Body of pancreas (tissue), 4 donors: ENCODE measurements at regions not wholly inside any gene's neighbourhood (a gene's known extent, or its start where the extent isn't known, plus 50 kb on each side); places are given as distances from the start of the nearest gene placed in this dataset.

Experiments
- ATAC-seq: fragments of 150-250 bp; one replicate; pipeline ENCODE4 v1.9.1; 2016
- DNase-seq, 4 donors: peaks; one replicate each; pipeline ENCODE4 v3.0.0-alpha.2; 2019
- H3K27ac ChIP-seq, 4 donors: fragments of 200-600 bp; sonication (generic); 1 replicate in 3 of 4; 2 replicates in 1 of 4; pipeline versions ENCODE4 v1.5.1 to v1.6.1; 2016 to 2019; ENCODE audit warnings: mild to moderate bottlenecking in 1 of 4, mixed read lengths in 1 of 4, moderate library complexity in 1 of 4
- H3K27me3 ChIP-seq, 2 donors: fragments of 200-600 bp; sonication (generic); one replicate each; pipeline ENCODE4 v1.6.0; 2016; ENCODE audit warnings: mild to moderate bottlenecking in 1 of 2
- H3K36me3 ChIP-seq, 2 donors: fragments of 200-600 bp; sonication (generic); replicated peaks in 1 of 2; 2 replicates each; pipeline ENCODE4 v1.5.1; 2016; ENCODE audit warnings: low read depth in 2 of 2; ENCODE audit not compliant: insufficient read depth in 1 of 2
- H3K4me1 ChIP-seq: fragments of 200-600 bp; sonication (generic); one replicate; pipeline ENCODE4 v1.6.0; 2016
- H3K4me3 ChIP-seq, 2 donors: fragments of 200-600 bp; sonication (generic); 1 replicate in 1 of 2; 2 replicates in 1 of 2; pipeline ENCODE4 v1.5.1; 2016 to 2019
- H3K9me3 ChIP-seq, 3 donors: fragments of 200-600 bp; sonication (generic); 1 replicate in 2 of 3; 2 replicates in 1 of 3; pipeline ENCODE4 v1.5.1; 2016
- POLR2A ChIP-seq, 3 donors: fragments of 450-650 bp; IDR thresholded peaks; one replicate each; pipeline ENCODE4 v1.6.1; 2016; ENCODE audit warnings: antibody characterized with exemption in 3 of 3, mild to moderate bottlenecking in 2 of 3
- WGBS, 2 donors: methylation state at CpG; one replicate each; pipeline ENCODE4 v1.1.5; 2017; 5-methylcytosine and 5-hydroxymethylcytosine counted together
- intact Hi-C: fragments of 100-400 bp; cut with DNase I; formaldehyde crosslinking; loops from one replicate; pipeline ENCODE4 v1.15.1; 2023
- TF ChIP-seq, protein P1 (sequence below), 7 experiments: fragments of 450-650 bp in 4 of 7; fragments of 200-600 bp in 3 of 7; sonication (generic) in 3 of 7; IDR thresholded peaks; one replicate each; pipeline ENCODE4 v1.5.1; 2016 to 2019; ENCODE audit warnings: antibody characterized with exemption in 7 of 7

DNA sequence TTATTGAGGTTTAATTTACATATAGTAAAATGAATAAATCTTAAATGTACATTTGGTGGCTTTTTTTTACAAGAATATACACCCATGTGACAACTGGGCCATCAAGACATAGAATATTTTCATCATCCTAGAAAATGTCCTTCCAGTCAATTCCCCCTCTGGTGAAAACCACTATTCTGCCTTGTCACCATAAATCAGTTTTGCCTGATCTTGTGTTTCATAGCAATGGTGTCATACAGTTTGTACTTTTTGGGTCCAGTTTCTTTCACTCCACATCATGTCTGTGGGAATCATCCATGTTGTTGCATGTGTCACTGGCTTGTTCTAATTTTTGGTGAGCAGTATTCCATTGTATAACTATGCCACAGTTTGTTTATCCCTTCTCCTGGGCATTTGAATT lies 133.1 kb downstream of the PDCD6IP start:
- DNase-seq = no peak
- H3K27me3 ChIP-seq = no peaks in the 10 kb centered on the region
- H3K9me3 ChIP-seq = no peaks in the 10 kb centered on the region
- no peak overlapping the region for H3K27ac ChIP-seq
- no peak for ATAC-seq
- H3K4me1 ChIP-seq = no peaks in the 10 kb centered on the region
- H3K4me3 ChIP-seq = no peak overlapping the region
- H3K36me3 ChIP-seq = no peaks in the 10 kb centered on the region
- TF ChIP-seq, protein P1, sequence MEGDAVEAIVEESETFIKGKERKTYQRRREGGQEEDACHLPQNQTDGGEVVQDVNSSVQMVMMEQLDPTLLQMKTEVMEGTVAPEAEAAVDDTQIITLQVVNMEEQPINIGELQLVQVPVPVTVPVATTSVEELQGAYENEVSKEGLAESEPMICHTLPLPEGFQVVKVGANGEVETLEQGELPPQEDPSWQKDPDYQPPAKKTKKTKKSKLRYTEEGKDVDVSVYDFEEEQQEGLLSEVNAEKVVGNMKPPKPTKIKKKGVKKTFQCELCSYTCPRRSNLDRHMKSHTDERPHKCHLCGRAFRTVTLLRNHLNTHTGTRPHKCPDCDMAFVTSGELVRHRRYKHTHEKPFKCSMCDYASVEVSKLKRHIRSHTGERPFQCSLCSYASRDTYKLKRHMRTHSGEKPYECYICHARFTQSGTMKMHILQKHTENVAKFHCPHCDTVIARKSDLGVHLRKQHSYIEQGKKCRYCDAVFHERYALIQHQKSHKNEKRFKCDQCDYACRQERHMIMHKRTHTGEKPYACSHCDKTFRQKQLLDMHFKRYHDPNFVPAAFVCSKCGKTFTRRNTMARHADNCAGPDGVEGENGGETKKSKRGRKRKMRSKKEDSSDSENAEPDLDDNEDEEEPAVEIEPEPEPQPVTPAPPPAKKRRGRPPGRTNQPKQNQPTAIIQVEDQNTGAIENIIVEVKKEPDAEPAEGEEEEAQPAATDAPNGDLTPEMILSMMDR (IDR thresholded peaks at IDR 0.05) = no peak
- TF ChIP-seq POLR2A (IDR thresholded peaks at IDR 0.05) = no peak
- intact Hi-C loops = no loop called here

DNA sequence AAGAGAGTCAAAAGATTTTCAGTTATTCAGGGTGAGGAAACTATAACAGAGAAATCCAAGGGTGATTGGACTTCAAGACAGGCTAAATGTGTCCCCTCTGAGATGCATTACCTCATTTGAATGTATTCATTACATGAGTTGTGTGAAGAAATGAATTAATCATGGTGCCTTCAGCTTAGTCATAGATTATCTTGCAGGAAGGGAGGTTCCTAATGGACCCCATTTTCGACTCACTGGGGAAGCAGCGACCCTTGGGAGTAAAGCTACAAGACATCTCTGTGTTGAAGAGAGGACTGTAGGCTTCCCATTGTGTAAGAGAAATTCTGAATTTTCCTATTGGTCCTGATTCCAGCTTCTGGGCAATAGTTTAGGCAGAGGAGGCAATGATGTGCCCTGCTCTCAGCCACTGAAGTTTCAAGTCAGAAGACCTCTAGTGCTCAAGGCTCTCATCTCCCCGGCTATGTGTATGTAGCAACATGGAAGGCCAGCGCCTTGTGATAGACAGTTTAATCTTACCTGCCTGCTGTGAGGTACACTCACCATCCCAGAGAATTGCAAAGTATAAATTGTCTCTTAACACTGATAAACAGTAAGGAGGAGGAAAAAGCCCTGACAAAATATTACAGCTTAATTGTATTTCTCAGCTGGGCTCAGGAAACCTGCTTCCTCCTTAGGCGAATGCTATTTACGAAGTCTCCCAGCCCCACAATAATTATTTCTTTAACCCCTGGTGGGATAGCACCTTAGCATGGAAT lies 133.8 kb downstream of the PDCD6IP start:
- H3K27me3 ChIP-seq = no peaks in the 10 kb centered on the region
- no peaks in the 10 kb centered on the region for H3K36me3 ChIP-seq
- no peak overlapping the region for H3K27ac ChIP-seq
- DNase-seq (no peak), ATAC-seq (no peak)
- no peaks in the 10 kb centered on the region for H3K9me3 ChIP-seq
- H3K4me1 ChIP-seq = no peaks in the 10 kb centered on the region
- WGBS, 2 donors = 54 to 64% methylated on average over 6 of the region's 6 CpGs
- no peak for TF ChIP-seq POLR2A (IDR thresholded peaks at IDR 0.05)
- TF ChIP-seq, protein P1 (IDR thresholded peaks at IDR 0.05) = no peak
- intact Hi-C loops = no loop called here
- no peak overlapping the region for H3K4me3 ChIP-seq

DNA sequence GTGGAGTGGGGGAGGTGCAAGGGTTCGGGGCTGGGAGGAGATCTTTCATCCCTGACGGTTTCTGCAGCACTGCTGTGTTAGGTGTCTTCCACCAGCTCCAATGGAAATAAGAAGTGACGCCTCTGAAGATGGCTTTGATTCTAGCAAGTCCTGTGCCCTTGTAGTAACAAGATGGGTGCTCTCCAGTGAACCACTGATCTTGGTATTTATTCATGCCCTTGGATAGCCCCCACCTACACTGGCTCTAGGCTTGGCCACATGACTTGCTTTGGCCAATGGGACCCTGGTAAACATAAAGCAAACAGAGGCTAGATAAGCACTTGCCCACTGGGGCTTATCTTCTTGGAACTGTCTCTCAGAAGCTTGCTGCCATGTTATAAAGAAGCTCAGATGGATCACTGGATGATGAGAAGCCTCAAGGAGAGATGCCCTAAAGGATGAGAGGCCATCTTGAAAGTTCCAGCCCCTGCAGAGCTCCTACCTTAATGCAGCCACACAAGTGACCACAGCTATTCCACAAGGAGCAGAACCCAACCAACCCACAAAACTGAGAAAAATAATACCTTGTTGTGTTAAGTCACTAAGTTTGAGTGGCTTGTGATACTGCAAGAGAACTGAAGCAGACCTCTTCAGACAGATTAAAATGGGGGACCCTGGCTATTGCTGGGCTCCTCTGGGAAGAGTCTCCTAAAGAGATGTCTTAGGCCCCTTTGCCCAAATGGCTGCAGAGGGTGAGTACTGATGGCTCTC lies 137.9 kb downstream of the PDCD6IP start:
- 28 to 72% methylated on average over 2 to 3 of the region's 3 CpGs for WGBS, 2 donors
- DNase-seq (no peak), ATAC-seq (no peak)
- H3K9me3 ChIP-seq = no peaks in the 10 kb centered on the region
- no peaks in the 10 kb centered on the region for H3K27me3 ChIP-seq
- H3K27ac ChIP-seq = no peak overlapping the region
- intact Hi-C loops = no loop called here
- TF ChIP-seq, protein P1 (IDR thresholded peaks at IDR 0.05) = no peak
- TF ChIP-seq POLR2A (IDR thresholded peaks at IDR 0.05) = no peak
- H3K4me1 ChIP-seq = no peaks in the 10 kb centered on the region
- no peak overlapping the region for H3K4me3 ChIP-seq
- no peaks in the 10 kb centered on the region for H3K36me3 ChIP-seq

DNA sequence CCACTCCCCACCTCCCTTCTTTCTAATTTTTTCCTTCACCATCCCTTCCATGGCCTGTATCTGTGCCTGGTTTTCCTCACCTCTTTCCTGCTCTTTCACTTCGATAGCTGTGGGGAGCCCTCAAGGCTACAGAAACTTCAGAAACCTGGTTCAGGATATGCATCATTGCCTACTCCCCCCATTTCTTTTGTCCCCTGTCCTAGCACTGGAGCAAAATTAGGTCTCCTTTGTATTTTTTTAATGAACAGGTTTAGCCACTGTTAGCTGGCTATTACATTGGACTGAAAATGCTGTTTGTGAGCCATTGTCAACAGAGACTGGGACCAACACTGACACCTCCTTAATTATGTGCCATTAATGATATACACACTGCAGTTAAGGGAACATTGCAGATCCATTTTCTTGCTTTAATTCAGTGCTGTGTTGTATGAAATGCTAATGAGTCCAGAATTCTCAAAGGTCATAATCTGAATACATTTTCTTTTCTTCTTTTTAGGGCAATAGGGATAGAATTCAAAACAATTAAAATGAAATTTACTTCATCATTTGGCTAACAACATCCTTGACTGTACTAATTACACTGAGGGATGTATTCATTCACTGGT lies 138.6 kb downstream of the PDCD6IP start:
- no peaks in the 10 kb centered on the region for H3K36me3 ChIP-seq
- no peak overlapping the region for H3K27ac ChIP-seq
- no peak for DNase-seq
- H3K27me3 ChIP-seq = no peaks in the 10 kb centered on the region
- ATAC-seq = no peak
- TF ChIP-seq POLR2A (IDR thresholded peaks at IDR 0.05) = no peak
- TF ChIP-seq, protein P1 (IDR thresholded peaks at IDR 0.05) = no peak
- H3K4me3 ChIP-seq = no peak overlapping the region
- H3K4me1 ChIP-seq = no peaks in the 10 kb centered on the region
- H3K9me3 ChIP-seq = no peaks in the 10 kb centered on the region
- WGBS, 2 donors = 39 to 48% methylated on average over 1 of the region's 1 CpG
- intact Hi-C loops = no loop called here
